Fibroblast of lung (primary cell): ENCODE measurements at regions not wholly inside any gene's neighbourhood (a gene's known extent, or its start where the extent isn't known, plus 50 kb on each side); places are given as distances from the start of the nearest gene placed in this dataset.

Experiments
- EZH2 ChIP-seq: IDR thresholded peaks from 2 replicates; pipeline ENCODE4 v1.5.1; 2012; ENCODE audit warnings: low read length, control low read depth, mild to moderate bottlenecking; ENCODE audit errors: missing control alignments
- TF ChIP-seq, protein P1 (sequence below), 2 donors: IDR thresholded peaks in 1 of 2; conservative IDR thresholded peaks in 1 of 2; 1 replicate in 1 of 2; 2 replicates in 1 of 2; pipeline ENCODE4 v1.5.1; 2011 to 2012; ENCODE audit warnings: low read length in 2 of 2, control low read depth in 1 of 2, inconsistent platforms in 1 of 2, low read depth in 1 of 2, mild to moderate bottlenecking in 1 of 2

DNA sequence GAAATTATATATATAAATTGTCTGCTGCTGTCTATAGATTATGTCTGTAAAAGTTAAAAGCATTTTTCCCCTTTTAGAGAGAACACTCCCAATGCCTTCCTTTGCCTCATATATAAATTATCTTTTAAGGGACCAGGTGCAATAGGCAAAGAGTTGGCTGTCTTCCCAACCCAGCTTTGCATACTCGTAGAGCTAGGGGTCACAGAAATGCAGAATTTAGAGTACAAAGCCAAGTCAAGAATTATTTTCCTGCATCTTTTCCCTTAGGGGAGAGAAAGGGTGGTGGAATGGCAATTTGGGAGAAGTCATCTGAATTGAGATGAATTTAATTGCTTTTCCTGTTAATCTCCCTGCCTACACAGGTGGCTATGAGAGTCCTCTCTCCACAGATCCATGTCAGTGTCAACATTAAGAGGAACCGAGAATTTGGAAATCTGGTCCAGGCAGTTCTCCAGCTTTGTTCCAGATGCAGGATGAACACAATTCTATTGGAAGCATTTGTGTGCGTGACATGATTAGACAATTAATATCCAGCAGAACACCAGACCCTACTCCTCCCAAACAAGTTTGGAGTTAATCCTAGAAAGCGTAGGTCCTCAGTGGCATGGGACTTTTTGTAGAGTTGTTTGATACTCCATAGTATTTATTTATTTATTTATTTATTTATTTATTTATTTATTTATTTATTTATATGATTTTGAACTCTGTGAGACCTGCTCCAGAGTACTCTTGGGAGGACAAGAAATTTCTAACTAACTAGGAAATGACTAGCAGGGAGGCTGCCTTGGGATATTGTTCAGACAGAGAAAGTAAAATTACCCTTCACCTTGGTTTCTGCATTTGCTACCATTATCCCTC, 80.3 kb upstream of the SKAP2 start:
- TF ChIP-seq, protein P1, sequence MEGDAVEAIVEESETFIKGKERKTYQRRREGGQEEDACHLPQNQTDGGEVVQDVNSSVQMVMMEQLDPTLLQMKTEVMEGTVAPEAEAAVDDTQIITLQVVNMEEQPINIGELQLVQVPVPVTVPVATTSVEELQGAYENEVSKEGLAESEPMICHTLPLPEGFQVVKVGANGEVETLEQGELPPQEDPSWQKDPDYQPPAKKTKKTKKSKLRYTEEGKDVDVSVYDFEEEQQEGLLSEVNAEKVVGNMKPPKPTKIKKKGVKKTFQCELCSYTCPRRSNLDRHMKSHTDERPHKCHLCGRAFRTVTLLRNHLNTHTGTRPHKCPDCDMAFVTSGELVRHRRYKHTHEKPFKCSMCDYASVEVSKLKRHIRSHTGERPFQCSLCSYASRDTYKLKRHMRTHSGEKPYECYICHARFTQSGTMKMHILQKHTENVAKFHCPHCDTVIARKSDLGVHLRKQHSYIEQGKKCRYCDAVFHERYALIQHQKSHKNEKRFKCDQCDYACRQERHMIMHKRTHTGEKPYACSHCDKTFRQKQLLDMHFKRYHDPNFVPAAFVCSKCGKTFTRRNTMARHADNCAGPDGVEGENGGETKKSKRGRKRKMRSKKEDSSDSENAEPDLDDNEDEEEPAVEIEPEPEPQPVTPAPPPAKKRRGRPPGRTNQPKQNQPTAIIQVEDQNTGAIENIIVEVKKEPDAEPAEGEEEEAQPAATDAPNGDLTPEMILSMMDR (conservative IDR thresholded peaks at IDR 0.05 in 1 of 2, IDR thresholded peaks at IDR 0.05 in 1 of 2; ENCODE audit: low read depth in 1 of 2, low read length in 2 of 2): no peak
- TF ChIP-seq EZH2: no peak
